22Rv1 (cell line): ENCODE measurements at regions not wholly inside any gene's neighbourhood (a gene's known extent, or its start where the extent isn't known, plus 50 kb on each side); places are given as distances from the start of the nearest gene placed in this dataset.

Source experiments
- ZFX ChIP-seq: fragments of 450-650 bp; IDR thresholded peaks from 2 replicates; pipeline ENCODE4 v1.6.1; 2017; ENCODE audit warnings: antibody characterized with exemption, borderline replicate concordance
- TF ChIP-seq, protein P1 (sequence below): fragments of 450-650 bp; IDR thresholded peaks from 2 replicates; pipeline ENCODE4 v1.5.1; 2017; ENCODE audit warnings: mild to moderate bottlenecking

- TF ChIP-seq, protein P1, sequence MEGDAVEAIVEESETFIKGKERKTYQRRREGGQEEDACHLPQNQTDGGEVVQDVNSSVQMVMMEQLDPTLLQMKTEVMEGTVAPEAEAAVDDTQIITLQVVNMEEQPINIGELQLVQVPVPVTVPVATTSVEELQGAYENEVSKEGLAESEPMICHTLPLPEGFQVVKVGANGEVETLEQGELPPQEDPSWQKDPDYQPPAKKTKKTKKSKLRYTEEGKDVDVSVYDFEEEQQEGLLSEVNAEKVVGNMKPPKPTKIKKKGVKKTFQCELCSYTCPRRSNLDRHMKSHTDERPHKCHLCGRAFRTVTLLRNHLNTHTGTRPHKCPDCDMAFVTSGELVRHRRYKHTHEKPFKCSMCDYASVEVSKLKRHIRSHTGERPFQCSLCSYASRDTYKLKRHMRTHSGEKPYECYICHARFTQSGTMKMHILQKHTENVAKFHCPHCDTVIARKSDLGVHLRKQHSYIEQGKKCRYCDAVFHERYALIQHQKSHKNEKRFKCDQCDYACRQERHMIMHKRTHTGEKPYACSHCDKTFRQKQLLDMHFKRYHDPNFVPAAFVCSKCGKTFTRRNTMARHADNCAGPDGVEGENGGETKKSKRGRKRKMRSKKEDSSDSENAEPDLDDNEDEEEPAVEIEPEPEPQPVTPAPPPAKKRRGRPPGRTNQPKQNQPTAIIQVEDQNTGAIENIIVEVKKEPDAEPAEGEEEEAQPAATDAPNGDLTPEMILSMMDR, result no peak
- no peak for TF ChIP-seq ZFX
Measured at GRCh38 chr1:68320349-68320748, 88.0 kb upstream of the WLS start.
